ENCODE measurements at regions not wholly inside any gene's neighbourhood (a gene's known extent, or its start where the extent isn't known, plus 50 kb on each side); places are given as distances from the start of the nearest gene placed in this dataset.

DNA sequence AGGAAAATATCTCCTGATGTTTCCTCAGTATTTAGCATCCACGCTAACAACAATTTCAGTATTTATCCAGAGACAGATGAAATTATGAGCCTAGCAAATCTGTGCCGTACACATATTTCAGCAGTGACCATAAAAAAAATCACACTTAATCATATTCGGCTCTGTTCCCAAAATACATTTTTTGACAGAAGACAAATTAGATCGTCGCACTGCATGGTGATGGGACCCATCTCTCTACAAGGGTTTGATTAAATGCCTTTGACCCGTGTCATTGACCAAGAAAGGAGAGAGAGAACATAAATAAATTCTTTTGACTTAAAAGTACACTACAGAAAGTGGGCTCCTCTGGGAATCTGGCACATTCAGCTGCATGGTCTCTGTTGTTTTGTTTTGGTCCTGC is 215.3 kb upstream of the SEMA6D start:
- DNase-seq: no peak

DNA sequence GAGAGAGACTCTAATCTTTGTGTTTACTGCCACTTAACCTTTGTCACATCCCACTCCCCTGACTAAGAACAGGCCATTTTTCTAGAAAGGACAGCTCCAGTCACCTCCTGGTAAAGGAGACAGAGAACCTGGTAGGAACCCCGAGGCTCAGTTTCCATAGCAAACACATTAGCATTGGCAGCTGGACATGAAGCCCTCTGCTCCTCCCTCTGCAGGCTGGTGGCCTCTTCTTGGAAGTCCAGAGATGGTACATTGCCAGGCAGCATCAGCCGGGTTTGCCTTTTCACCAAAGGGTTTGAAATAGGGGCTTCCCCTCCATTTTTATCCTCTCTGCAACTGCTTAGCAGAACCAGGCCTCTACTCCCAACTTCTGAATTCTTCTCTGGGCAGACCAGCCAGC is 213.4 kb upstream of the SEMA6D start:
- no peak for DNase-seq

DNA sequence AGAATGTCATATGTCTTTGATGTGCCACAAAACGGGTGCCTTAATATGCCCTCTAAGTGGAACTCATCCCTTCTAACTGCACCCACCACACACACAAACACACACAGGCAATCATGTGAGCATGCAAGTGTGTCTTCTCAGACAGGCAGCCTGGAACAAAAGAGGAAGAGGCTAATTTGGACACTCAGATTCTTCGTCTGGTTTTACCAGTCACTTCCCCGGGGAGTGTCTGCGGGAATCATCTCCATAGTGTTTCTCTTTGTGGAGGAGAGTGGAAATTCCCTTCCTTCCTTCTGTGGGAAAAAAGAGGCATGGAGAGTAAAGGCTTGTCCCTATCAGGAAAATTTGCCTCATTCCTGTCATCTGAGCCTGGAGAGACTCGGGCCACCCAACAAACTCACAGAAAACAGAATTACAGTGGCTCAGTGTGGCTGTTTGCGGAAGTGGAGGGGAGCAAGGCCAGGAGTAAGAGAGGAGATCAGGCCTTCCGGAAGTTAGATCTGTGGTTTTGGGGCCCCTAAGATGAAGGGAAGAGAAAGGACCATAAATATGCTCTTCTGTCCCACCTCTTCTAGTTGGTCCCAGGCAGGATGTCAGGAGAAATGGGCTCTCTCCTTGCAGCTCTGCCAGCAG is 212.6 kb upstream of the SEMA6D start:
- no peak for DNase-seq

DNA sequence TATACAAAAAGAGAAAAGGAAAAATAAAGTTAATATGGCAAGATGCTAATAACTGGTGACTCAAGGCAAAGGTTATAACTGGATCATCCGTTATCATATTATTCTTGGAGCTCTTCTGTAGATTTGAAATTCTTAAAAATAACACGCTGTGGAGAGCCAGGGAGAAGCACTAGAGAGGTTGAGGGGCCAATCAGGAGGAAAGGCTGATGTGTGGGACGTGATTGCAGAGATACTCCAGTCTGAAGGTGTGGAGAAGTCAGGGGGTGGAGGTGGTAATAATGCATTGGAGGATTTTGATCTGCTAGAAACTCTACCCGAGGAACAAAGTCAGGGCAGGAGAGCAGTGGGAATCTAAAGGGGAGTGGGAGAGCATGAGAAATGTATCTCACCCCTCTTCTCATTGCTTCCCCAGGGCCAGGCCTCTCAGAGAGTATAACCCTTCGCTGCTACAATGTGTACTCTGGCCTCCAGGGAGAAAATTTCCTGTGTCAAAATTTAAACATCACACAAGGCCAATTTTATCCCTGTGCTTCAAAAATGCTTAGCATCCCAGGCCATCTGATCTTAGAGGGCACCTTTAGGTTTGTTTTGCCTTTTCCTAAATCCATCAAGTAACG is 211.5 kb upstream of the SEMA6D start:
- no peak for DNase-seq

DNA sequence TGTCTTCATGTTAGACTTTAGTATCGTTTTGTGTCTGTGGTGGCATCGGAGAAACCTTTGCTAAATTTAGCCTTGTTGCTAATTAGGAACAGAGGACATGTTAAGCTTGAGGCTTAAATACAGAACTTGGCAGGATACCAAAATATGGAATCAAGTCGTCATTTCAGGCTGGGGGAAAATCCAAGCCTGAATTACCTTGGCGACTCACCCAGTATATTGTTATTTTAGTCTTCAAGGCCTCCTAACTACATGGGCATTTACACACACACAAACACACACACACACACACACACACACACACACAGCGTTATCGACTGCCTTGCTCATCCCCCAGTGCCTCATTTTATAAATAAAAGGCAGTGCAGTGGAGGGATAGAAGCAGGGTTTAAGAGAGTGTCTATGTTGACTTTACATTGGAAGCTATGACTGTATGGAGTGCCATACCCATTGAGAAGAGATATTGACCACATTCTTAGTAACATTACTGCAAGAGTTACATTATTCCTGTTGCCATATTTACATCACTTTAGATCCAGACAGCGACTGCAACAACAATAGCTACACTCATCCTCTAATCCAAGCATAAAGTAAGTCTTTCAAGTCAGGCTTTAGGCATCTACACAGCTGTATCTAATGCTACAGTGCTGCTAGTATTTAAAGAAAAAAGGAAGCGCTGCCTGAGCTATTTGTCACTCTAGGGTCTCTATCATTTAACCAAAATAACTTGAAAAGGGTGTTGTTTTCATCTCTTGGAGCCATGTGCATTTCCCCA is 210.8 kb upstream of the SEMA6D start:
- peak; percentile 53 for DNase-seq

DNA sequence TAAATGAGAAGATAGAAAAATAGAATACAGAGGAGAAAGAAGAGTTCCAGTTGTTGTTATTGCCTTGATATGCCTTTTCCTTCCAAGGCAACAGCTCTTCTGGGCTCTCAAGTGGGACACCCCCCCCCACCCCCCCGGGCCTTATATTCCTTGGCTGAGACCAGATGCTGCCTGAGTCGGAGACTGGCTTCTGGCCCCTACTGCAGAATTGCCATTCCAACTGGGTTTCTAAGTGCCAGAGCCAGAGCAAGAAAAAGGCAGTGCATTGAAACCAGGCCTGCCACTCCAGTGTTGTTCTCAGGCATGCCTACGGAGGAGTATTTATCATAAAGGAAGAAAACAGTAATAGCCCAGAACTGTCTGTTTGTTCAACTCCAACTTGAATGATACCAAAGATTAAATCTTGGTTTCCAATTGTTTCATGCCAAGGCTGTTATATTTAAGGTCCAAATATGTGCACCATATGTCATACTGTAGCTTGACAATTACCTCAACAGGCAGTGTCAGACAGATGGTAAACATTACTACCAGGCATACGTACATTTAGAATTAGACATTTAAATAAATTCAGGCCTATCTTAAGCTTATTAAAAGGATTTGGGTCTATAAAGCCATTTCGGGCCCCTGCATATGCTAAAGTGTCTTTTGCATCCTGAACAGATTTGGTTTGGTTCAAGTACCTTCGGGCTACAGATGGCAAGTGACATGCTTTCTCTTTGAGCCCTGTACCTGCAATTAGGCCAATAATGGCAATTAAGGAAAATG is 209.9 kb upstream of the SEMA6D start:
- DNase-seq: no peak

DNA sequence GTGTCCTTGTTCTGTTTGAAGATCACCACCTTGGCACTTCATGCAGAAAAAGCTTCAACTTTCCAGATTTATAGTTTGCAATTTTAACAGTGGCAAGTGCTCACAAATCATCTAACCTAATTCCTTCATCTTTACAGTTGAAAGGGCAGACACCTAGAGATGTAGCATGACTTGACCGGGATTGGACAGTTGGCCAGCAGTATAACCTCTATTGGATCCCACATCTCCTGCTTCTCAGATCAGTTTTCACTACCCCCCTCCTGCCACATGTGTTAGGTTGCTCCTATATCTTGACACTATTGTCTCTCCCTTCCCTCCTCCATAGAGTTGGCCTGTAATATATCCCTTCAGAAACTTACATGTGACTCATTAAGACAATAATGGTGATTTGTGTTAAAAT is 206.0 kb upstream of the SEMA6D start:
- no peak for DNase-seq

DNA sequence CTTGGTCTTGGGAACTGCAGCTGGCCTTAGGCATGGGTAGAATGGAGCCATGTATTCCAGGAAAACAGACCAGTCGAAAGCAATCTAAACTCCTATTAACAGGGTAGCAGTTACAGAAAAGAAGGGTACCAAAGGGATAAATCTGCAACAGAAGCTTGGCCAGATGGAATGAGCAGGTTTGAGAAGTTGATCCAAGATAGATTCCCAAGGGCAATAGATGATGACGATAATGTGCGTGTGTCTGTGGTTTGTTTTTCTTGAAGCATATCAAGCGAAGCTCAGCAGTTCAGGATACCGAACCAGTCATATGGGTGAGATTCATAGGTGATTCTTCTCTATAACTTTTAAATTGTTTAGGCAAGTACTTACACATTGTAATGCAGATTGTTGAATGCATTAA is 203.8 kb upstream of the SEMA6D start:
- DNase-seq: no peak

DNA sequence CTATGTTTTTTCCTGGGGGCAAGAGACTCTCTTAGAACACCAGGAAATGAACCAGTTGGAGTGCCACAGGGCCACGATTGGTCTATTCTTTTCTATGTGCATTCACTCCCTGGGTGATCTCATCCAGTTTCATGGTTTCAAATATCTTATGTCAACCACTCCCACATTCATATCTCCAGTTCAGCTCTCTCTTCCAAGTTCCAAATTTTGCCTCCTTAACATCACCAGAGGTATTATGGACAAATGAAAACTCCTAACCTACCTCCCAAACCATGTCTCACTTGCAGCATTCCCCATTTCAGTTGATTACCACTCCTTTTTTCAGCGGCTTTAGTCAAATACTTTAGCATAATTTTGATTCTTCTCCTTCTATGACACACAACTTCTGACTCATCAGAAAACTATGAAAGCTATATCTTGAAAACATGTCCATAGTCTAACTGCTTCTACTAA is 203.1 kb upstream of the SEMA6D start:
- DNase-seq: no peak

DNA sequence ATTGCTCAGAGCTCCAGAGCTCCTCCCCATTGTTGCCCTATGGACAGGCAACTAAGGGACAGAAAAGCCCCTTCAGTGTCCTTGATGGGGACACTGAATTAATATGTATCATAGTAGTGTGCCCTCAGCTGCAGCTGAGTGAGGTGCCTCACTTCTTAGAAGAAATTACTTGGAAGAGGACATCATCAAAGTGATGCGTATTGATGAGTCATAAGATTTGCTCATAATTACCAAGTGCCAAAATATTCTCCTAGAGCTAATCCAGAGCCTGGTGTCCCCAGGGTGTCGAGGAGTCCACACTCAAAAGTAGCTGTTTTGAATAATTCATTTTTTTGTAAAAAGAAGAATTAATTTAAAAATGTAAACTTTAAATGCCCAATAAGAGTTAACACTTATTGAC is 200.7 kb upstream of the SEMA6D start:
- DNase-seq: no peak

DNA sequence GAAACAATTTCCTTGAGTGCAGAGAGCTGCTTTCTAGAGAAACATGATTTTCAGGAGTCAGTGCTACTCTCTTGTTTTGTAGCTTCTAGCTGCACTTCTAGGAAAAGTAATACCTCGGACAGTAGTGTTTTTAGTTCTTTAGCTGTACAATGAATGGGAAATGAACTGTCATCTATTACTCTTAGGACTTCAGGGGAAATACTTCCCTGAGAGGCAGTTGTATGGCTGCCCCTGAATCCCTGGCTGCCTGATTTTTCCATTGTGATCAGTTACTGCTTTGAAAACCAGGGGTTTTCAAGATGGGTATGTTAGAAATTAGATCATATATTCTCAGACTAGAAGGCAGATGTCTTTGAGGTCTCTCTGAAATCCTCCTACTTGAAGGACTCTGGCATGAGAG is 200.3 kb upstream of the SEMA6D start:
- DNase-seq: no peak

DNA sequence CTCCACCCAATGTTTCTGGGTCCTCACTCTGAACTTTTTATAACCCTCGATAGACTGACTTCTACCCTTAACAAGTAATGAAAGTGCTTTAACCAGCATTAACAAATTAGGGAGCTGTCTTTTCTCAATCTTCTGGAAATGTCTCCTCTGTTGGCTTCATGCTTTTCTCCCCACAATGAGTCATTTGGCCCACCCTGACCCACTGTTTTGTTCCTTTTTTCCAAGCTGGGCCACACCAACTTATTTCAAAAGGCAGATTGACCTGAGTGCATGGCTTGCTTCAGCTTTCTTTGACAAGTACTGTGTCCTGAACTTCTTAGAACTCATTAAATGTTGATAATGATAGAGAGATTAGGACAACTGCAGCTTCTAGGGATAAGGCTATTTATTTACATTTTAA is 199.6 kb upstream of the SEMA6D start:
- DNase-seq: no peak

DNA sequence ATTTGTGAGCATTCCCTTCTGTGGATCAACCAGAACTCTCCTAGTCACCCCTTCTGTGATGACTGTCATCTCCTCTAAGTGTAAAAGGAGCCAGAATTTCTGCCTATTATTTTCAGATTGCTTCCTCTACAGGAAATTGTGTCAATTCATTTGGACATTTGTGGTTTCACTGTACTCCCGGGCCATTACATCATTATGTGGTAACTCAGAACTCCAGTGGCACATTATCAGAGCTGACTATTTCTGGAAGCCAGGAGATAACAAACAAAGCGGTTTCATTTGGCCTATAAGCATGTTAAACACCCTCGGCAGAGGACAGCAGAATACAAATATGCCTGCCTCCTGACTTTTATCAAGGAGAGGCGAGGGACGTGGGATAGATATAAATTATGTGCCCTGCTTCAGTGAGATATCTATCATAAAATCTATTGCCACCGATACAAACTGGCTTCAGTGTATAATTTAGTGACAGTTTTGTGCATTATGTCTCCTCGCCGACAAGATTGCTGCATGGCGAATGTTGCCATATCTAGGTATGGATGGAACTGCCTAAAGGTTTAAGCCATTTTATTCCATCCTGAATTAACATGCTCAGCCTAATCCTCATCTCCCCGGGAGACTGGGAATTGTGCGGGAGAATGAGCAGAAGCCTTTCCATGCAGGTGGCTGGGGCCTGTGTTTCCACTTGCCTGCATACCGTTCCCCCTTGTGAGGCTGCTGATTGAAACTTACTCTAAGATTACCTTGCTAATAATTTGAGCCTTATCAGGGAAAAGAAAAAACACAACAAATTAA is 193.4 kb upstream of the SEMA6D start:
- no peak for DNase-seq

DNA sequence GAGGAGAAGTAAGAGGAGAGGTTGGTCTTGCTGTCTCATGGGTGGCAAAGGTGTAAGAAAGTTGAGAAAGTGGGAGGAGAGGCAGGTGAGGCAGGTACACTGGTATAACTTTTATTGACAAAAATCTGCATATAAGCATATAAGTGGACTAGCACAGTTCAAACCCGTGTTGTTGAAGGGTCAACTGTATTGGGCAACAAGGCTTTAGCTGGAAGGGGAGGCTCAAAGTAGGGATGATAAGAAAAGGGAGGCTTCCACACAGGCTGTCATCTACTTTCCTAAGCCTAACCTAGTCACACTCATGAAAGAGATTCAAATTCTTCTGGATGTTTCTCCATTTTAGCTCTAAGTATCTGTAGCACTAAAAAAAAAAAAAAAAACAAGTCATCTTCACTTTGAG is 188.1 kb upstream of the SEMA6D start:
- no peak for DNase-seq

DNA sequence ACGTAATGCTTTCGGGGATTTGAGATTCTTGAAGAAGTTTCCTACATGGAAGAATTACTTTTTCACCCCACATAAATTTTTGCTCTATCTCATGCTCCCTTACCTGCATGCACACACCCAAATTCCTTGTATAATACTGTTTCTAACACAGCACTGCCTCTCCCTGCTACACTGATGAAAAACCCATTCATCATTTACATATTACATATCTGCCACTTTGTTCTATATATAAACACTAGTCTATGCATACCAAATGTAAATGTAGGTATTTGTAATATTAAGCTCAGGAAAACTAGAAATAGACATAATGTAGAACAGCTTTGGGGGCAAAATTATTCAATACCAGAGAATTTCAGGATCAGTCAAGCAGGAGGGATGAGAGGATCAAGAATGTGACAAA is 182.6 kb upstream of the SEMA6D start:
- DNase-seq: no peak

DNA sequence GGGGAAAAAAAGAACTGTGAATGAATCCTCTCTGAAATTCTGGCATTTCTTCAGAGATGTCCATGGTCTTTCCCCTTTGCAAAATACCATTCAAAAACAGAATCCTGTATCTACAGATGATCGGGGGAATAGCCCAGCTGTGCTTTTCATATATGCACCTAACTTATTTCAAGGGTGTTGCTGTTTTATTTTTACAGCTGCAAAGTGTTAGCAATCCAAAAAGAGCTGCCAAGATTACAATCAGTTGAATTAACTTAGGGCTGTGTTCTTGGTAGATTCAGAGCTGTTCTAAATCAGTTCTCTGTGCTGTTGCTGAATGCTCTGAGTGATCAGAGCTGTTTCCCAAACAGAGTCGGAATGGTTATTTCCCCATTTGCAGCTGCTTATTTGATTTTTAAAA is 175.7 kb upstream of the SEMA6D start:
- DNase-seq: no peak

DNA sequence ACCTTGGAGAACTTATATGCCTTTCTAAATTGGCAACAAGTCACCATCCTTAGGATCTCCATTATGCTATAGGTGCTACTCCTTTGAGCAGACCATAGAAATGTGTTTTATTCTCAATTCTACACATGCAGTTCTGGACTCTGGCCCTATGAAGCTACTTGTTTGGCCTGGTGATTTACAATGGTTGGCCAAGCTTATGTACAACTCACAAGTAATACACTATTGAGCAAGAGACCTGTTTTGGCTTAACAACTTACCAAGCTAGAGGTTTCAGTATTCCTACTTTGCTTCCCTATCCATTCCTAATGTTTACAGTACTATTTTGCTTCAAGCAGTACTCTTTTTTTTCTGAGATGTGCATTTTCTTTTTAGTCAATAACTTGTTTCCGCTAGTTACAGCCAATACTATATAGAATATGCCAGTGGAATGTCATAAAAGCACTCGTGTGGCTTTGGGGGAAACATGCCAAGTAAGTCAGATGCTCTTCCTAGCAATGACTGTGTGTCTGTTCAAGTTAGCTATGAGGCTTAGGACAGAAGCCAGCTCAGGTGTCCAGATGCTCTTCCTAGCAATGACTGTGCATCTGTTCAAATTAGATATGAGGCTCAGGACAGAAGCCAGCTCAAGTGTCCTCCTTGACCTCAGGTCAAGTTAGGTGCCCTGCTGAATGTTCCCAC is 174.9 kb upstream of the SEMA6D start:
- DNase-seq: no peak

DNA sequence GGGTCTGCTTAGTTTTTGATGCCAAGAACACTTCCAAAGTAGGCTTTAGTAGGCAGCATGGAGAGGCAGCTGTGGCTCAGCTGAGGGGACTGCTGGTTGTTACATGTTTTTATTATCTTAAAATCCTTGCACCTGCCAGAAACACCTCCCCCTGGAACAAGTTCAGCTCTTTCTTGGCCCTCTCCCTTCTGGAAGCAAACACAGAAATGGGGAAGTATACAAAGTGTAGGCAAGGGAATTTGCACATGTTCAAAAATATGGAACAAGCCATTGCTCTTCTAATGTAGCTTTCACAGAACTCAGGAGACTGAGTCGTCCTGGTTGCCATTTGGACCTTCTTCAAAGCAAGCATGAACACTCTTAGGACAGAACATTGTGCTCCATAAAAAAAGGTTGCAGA is 169.1 kb upstream of the SEMA6D start:
- peak; percentile 74 for DNase-seq

DNA sequence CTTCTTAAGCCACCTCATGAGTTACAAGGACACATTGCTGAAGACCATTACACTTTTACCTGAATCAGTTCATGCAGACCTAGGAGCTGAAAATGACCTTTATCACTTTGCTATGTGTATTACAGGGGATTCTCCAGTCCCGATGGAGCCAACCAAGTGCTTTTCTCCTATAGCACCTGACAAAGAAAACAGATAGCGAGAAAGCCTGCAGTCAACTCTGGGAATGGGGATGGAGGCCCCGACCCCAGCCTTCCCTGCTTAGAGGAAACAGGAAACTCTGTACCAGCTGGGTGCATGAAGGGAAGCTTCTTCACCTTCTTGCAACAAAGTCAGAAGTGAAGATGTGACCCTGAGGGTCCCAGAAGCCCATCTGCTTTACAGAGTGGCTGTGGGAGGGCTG is 168.3 kb upstream of the SEMA6D start:
- DNase-seq: no peak

DNA sequence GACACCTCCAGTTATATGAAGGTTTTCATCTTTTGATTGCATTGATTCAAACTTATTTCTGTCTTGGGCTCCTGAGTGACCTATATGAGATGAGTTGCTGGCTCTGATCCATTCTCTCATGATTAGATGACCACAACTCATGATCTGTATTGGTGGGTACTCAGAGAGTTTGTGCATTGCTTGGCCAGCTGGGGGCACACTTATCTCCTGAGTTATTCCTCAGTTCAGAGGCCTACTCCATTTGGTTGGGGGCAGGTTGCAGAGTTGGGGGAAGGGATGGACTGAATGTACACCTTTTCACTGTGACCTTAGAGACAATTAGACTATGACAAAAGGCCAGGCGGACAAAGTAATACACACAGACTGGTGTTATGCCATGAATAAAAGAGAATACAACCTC is 166.2 kb upstream of the SEMA6D start:
- no peak for DNase-seq

DNA sequence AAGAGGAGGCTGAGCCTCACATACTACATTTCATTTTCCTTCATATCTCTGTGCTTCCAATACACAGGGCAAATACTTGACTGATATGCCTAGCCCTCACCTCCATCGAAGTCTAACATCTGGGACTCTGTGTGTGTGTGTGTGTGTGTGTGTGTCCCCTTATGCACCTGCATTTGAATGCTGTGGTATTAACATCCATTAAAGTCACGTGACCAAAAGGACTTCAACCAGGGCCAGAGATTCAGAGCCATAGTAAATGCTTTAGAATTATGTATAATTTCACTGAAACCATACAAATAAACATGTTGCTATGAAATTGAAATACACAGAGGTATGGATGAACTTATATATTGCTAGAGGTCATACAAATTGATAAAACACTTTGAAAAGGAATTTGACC is 165.8 kb upstream of the SEMA6D start:
- no peak for DNase-seq

DNA sequence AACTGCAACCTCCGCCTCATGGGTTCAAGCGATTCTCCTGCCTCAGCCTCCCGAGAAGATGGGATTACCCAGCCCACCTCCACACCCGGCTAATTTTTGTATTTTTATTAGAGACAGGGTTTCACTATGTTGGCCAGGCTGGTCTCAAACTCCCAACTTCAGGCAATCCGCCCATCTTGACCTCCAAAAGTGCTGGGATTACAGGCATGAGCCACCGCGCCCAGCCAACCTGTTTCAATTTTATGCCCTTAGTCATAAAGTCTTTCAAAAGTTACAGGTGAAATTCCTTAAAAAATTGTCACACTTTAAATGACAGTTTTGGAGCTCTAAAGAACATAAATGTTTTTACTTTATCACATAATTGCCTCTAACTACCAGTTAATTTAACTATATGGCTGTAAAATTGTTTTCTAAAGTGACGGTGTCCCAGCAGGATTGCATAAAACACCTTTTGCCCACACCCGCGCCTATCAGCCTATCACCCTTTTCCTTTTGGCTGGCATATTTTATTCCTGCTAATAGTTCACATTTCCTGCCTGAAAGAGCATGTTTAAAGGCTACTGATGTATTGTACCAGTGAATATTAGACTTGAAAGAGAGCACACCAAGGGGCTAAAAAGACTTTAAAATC is 164.2 kb upstream of the SEMA6D start:
- DNase-seq: no peak

Data from right forelimb (tissue), 1 donor.